HFFc6 (cell line): ENCODE measurements at regions not wholly inside any gene's neighbourhood (a gene's known extent, or its start where the extent isn't known, plus 50 kb on each side); places are given as distances from the start of the nearest gene placed in this dataset.

Source experiments
- DNase-seq: peaks from one replicate; pipeline ENCODE4 v3.0.0-alpha.2; 2018
- H3K27ac Mint-ChIP-seq: 2 replicates; pipeline ENCODE4 v1.8.0; 2020; ENCODE audit warnings: mild to moderate bottlenecking, mixed read lengths
- H3K27me3 Mint-ChIP-seq: 2 replicates; pipeline ENCODE4 v1.8.0; 2021; ENCODE audit warnings: mild to moderate bottlenecking, moderate library complexity, mixed read lengths; ENCODE audit not compliant: insufficient read depth
- H3K36me3 Mint-ChIP-seq: 2 replicates; pipeline ENCODE4 v1.8.0; 2021; ENCODE audit warnings: low read depth, mixed read lengths
- H3K4me1 Mint-ChIP-seq: 2 replicates; pipeline ENCODE4 v1.8.0; 2020; ENCODE audit warnings: low read depth, mixed read lengths
- H3K4me3 Mint-ChIP-seq: 2 replicates; pipeline ENCODE4 v1.8.0; 2020; ENCODE audit warnings: mild to moderate bottlenecking, moderate library complexity, mixed read lengths
- H3K9me3 Mint-ChIP-seq: 2 replicates; pipeline ENCODE4 v1.8.0; 2020; ENCODE audit warnings: mild to moderate bottlenecking, mixed read lengths
- CTCF ChIP-seq: fragments of 200-600 bp; sonication (generic); IDR thresholded peaks from 2 replicates; pipeline ENCODE4 v1.5.0; 2021; ENCODE audit warnings: antibody characterized with exemption, mild to moderate bottlenecking

- Mint-ChIP-seq H3K27me3 (no peaks in the 10 kb centered on the region; the same call in 1 of the 2 replicates), H3K36me3 (peaks cover 7% of the 10 kb centered on the region), H3K4me1 (no peaks in the 10 kb centered on the region), H3K9me3 (peaks cover 53% of the 10 kb centered on the region), H3K4me3 (no peak overlapping the region), H3K27ac (no peak overlapping the region)
- no peak for TF ChIP-seq CTCF
- no peak for DNase-seq
Measured at GRCh38 chr1:18045203-18045602, 62.4 kb upstream of the IGSF21 start.

- peaks cover 7% of the 10 kb centered on the region for H3K36me3 Mint-ChIP-seq
- DNase-seq: no peak
- no peak for TF ChIP-seq CTCF
- H3K4me3 Mint-ChIP-seq: no peak overlapping the region
- H3K27ac Mint-ChIP-seq: no peak overlapping the region
- H3K27me3 Mint-ChIP-seq: no peaks in the 10 kb centered on the region; the same call in 1 of the 2 replicates
- no peaks in the 10 kb centered on the region for H3K4me1 Mint-ChIP-seq
- H3K9me3 Mint-ChIP-seq: peaks cover 53% of the 10 kb centered on the region
Measured at GRCh38 chr1:18045621-18046020, 62.0 kb upstream of the IGSF21 start.

GRCh38 chr1:18047122-18047521 is 60.5 kb upstream of the IGSF21 start:
- TF ChIP-seq CTCF: no peak

GRCh38 chr1:18049228-18049627 is 58.4 kb upstream of the IGSF21 start:
- Mint-ChIP-seq H3K27ac (no peak overlapping the region), H3K27me3 (peaks cover 3% of the 10 kb centered on the region), H3K36me3 (peaks cover 7% of the 10 kb centered on the region), H3K4me3 (no peak overlapping the region), H3K4me1 (no peaks in the 10 kb centered on the region), H3K9me3 (peaks cover 49% of the 10 kb centered on the region)
- DNase-seq: no peak
- TF ChIP-seq CTCF: no peak

More at GRCh38 chr1:18047122-18047521, 60.5 kb upstream of the IGSF21 start:
- peaks cover 3% of the 10 kb centered on the region for H3K27me3 Mint-ChIP-seq
- H3K9me3 Mint-ChIP-seq: peaks cover 57% of the 10 kb centered on the region
- peaks cover 7% of the 10 kb centered on the region for H3K36me3 Mint-ChIP-seq
- no peaks in the 10 kb centered on the region for H3K4me1 Mint-ChIP-seq
- no peak for DNase-seq
- no peak overlapping the region for H3K27ac Mint-ChIP-seq
- no peak overlapping the region for H3K4me3 Mint-ChIP-seq

GRCh38 chr1:18052671-18053070 is 54.9 kb upstream of the IGSF21 start:
- Mint-ChIP-seq H3K36me3 (peaks cover 7% of the 10 kb centered on the region), H3K4me1 (no peaks in the 10 kb centered on the region), H3K27ac (no peak overlapping the region), H3K27me3 (peaks cover 3% of the 10 kb centered on the region), H3K9me3 (peaks cover 64% of the 10 kb centered on the region), H3K4me3 (no peak overlapping the region)
- TF ChIP-seq CTCF: no peak
- no peak for DNase-seq

- Mint-ChIP-seq H3K4me1 (no peaks in the 10 kb centered on the region), H3K4me3 (no peak overlapping the region), H3K9me3 (peaks cover 59% of the 10 kb centered on the region), H3K27me3 (peaks cover 3% of the 10 kb centered on the region; the same call in 1 of the 2 replicates), H3K36me3 (no peaks in the 10 kb centered on the region), H3K27ac (no peak overlapping the region)
- TF ChIP-seq CTCF: no peak
- DNase-seq: no peak
Measured at GRCh38 chr1:18055156-18055555, 52.4 kb upstream of the IGSF21 start.
